MV-4-11 (cell line): ENCODE measurements at regions not wholly inside any gene's neighbourhood (a gene's known extent, or its start where the extent isn't known, plus 50 kb on each side); places are given as distances from the start of the nearest gene placed in this dataset.
"Not testable (repeated sequence)": the region's sequence is repeated elsewhere in the genome, so short reads cannot be mapped to it uniquely, and the experiment has no call there.

Experiments
- DNase-seq: peaks from one replicate; lab custom pipeline; 2025; lab: John Stamatoyannopoulos, UW

DNA sequence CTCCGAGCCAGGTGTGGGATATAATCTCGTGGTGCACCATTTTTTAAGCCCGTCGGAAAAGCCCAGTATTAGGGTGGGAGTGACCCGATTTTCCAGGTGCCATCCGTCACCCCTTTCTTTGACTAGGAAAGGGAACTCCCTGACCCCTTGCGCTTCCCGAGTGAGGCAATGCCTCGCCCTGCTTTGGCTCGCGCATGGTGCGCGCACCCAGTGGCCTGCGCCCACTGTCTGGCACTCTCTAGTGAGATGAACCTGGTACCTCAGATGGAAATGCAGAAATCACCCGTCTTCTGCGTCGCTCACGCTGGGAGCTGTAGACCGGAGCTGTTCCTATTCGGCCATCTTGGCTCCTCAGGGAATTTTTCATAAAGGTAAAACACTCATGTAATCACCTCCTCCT is 63.9 kb downstream of the RWDD3 start:
- not testable (repeated sequence) for DNase-seq

DNA sequence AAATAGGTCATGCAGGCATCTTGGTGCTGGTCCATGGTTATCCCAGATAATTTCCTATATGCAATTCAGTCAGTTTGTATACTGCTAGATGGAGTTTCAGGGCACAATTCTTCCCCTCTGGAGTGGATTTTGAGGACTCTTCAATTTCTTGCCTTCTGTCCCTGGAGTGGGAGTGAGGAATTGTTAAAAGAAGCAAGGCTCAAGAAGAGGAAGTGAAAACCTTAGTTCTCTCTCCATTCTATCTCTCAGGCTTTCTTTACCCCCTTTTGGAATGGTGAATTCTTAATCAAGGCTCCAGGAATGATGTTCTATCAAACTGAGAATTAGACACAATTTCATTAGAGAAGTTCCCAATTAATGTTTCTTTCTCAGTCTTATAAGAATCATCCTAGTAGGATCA is 67.1 kb downstream of the RWDD3 start:
- DNase-seq: no peak

DNA sequence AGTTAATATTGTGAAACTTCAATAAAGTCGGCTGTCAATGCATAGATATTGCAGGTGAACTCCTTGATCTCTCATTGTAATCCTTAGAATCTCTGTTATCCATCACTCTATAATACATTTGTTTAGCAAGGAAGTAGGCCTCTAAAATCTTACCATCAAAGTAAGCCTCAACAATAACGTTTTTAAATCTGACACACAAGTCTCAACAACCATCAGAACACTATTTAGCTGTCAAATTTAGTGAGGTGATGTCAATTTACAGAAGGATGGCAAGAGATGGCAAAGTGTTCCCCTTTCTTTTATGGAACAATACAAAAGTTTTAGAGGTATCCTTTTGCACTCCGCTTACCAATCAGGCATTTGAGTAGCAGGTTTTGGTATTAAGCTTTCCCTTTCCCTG is 67.6 kb downstream of the RWDD3 start:
- no peak for DNase-seq

DNA sequence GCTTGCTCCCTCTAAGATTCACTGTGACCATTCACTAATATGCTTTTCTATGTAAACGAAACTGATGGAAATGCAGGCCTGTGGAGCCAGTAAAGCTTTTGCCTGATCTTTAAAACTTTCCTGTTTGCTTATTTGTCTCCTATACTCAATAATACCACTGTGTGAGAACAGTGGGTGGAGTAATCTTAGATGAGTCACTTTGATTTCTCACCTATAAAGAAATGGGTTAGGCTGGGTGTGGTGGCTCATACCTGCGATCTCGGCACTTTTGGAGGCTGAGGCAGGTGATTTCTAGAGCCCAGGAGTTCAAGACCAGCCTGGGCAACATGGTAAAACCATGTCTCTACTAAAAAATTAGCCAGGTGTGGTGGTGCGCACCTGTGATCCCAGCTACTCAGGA is 70.8 kb downstream of the RWDD3 start:
- DNase-seq: no peak

DNA sequence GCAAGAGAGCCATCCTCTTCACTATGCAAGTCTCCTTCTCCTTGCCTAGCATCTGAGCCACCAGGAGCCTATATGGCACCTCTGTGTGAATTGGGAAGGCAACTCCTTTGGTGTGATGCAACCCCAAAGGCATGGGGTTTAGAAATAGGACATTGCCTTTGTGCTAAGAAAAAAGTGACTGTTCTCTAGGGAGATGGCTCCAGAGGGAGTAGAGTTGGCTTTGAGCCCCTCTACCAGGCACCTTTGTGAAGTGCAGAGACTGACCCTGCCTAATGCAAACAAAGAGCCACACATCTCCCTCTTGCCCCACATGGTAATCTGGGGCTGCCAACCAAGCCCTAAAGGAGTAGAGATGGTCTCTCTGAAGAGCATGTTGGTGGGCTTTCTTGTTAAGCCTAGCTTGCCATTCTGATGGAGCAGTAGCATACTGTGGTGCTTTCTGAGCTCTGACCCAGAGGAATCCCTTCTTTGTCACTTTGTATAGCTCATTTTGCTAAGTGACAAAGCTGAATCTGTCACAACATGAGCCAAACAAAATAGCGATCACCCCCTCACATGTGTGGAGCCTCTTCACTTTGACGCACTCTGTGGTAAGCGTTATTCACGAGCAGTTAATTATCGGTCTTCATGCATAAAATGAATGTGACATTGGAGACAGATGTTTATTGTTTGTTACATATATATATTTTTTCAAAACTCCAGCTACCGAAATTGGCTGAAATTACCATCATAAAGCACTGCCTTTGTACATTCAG is 74.4 kb downstream of the RWDD3 start:
- no peak for DNase-seq

DNA sequence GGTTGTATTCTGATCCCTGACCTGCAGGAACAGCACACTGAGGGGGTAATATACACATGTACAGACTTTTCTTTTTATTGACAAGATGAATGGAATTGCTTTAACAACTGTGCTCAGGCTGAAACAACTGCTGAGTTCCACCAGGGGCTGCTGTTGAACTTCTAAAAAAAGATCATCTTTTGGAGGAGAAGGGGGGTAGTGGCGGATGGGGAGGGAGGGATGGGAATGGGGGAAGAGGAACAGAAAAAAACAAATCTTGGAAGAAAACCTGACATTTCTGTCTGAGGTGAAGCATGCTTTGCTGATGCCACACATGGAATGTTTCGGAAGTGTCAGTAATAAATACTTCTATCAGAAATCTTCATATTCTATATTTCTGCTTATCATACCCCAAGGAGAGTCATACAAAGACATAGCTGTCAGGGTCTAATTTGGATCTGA is 75.0 kb downstream of the RWDD3 start:
- DNase-seq: no peak

DNA sequence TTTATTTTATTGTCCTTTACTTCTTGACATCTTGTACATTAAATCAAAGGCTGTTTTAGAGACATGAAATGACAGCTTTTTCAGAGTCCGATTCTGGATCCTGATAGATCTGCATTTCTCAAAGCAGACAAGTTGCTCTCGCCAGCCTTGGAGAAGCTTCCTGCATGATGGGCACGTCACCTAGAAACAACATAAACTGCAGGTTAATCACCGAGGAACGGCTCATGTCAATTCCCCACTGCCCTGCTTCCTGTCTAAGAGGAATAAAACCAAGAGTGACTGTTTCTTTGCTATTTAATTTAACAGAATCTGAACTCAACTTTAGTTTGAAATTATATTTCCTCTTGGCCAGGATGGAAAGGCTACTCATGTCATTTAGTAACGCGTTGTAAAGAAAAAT is 77.0 kb downstream of the RWDD3 start:
- no peak for DNase-seq

DNA sequence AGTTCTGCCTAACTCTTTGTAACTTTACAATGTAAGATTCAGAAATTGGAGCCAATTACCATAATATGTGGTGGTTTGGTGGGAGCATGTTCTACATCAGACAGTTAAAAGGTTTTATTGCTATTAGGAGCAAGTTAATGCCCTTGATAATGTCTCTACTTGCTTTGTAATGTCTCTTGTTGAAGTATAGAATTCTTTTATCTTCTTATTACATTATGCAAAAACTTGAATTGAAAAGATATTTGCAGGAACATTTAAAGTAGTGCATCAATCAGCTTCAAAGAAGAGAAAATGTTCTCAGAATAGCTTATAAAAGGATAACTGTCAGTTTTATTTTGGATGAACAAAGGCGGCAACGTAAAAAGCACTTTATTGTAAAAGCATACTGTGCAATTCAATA is 77.8 kb downstream of the RWDD3 start:
- DNase-seq: no peak

DNA sequence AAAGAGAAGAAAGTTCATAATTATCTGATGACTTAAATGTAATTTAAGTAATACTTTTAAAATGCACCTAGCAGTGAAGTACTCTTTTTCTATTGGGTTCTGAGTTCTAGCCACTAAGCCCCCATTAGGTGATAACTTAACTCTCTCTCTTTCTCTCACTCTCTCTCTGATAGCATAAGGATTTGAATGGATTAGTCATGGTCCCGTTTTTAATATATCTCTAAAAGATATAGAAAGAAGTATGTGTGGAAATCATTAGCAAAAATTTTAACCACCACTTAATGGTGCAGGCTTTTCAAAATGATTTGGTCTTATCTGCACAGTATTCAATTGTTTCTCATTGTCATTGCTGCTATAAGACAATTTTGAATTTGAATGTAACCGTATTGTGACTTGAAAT is 78.2 kb downstream of the RWDD3 start:
- no peak for DNase-seq

DNA sequence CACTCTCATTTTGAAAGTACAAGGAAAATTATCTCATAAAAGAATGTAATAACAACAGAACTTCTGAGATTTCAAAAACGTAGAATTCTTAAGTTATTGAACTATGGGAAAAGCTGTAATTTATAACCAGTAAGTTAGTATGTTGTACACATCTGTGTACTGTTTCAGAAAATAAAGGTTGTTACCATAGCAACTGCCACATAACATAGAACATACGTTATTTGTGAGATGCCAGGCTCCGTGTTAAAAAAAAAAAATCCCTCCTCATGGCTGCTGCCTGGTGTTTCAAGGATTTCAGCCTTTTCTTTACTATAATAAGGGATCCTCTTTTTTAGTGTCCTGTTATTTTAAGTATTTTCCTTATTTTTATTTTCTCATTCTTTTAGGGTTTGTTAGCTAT is 79.5 kb downstream of the RWDD3 start:
- DNase-seq: no peak

DNA sequence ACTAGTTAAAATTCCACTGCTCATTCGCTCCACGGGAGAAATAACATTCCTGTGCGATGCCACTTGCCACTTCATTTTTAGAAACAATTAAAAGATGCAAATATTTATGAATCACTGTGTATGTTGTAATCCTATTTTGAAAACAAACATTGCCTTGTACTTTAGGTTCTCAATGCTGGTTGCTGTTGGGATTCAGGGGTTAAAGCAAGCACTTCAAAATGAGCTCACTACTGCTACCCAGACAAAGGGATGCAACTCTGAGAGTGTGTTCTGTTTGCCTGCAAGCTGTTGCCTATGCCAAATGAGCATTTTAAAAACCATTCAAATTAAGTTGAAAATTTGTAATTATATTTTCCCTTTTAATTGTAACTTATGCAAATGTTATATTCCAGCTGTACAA is 87.5 kb downstream of the RWDD3 start:
- DNase-seq: no peak

DNA sequence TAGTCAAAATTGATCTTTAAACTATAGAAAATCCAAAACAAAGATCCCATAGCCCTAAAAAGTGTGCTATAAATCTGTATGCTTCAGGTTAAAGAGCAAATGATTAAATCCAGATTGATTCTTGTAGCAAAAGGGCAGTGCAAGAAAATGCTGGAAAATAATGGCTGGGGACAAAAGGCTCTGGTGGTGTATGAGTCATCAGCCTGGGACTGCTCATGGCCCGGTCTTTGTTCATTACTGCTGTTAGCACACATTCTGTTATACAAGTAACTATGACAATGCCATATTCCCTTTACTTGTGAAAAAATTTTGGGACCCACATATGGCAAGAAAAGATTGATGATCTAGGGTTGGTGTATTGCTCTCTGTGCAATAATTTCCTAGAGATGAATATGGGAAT is 89.1 kb downstream of the RWDD3 start:
- no peak for DNase-seq

DNA sequence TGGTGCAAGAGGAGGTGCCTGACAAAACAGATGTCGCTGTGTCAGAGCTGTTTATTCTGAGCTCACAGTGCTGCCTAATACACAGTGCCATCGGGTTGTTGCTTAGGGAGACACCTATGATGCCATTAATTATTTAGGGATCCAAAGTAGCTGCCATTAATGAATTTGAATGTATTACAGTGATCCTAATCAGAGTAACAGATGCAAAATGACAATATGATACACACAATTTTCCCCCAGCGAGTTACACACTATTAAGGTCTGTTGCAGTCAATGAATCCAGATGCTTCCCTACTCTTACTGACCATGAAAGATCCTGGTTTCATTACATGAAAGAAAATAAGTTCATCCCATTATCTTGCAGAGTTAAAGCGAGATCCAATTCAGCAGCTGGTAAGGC is 91.3 kb downstream of the RWDD3 start:
- DNase-seq: no peak

DNA sequence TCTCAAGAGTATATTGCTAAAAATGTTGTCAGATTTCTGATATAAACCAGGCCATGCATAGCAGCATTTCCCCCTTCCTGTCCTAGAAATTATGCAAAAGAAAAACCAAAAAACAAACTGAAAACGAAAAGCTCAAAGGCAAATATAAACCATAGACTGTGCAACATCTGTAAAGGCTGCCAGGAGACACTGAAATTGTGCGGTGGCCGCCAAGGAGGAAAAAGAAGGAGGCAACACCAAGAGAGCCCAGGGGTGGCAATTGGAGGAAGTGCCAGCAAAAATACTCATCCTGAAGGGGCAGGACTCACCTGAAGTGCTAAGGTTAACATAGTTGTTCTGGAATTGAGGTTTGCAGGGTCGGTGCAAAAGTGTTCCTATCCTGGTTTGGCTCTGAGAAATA is 92.0 kb downstream of the RWDD3 start:
- DNase-seq: no peak

DNA sequence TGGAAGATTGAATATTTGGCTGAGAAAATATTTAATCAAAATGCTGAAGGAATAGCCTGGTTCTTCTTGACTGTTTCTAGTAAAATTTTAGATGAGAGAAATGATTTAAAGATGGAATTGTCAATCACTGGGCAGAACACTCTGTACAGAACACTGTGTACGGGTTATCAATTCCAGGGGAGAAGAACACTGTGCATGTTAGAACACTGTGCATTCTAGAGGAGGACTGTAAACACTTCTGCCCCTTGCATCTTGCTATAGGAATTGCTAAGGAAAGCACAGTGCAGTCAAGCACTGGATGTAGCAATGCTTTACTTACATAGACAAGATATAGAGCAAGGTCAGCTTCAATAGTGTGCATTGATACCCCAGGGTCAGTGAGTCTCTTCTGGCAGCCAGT is 98.7 kb downstream of the RWDD3 start:
- DNase-seq: no peak

DNA sequence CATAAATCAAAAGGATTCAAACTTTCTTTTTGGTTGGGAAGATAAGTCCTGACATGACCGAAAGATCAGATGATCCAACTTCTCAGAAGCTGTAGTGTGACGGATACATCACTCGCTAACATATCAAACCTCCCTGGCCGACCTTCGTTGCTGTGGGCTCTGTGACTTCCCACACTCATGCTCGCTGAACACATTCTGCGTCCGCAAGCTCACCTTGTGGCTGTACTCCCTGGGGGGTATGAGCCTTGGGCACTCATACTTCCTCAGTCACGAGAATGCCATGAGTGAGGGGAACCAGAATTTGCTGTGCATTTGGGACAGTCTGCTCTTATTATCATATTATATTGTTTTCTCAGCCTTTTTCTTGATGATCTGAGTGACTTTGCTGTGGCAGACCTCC is 105.4 kb downstream of the RWDD3 start:
- DNase-seq: no peak

DNA sequence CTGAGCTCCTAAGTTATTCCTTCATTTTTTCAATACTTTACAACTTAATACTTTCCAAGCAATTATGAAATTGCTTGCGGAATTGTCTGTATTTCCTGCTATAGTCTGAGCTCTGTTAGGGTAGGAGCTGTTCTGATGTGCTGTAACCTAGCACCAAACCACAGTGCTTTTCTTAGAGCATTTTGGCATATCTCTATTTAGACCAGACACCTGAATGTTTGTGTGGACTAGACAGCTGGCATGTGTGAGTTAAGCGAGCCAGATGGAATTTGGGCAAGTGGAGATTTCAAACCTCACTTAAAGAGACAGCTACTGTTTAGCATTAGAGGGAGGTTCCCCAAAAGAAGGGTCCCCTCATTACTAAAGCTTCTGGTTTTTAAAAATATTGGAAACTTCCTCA is 106.1 kb downstream of the RWDD3 start:
- no peak for DNase-seq

DNA sequence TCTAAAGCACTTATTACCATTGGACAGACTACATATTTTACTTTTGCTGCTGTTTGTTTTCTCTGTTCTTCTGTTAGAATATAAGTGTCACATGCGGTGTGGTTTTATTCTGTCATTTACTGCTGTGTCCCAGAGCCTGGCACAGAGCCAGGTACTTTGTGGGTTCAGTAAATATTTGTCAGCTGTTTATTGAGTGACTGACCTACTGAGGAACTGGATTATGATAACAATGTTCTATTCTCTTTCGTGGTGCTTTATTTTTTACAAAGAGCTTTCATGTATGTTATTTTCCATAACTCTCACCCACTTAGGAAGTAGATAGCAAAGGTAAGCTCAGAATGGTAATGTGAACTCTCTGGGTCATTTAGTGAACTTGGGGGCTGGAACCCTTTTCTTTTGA is 118.8 kb downstream of the RWDD3 start:
- DNase-seq: no peak

DNA sequence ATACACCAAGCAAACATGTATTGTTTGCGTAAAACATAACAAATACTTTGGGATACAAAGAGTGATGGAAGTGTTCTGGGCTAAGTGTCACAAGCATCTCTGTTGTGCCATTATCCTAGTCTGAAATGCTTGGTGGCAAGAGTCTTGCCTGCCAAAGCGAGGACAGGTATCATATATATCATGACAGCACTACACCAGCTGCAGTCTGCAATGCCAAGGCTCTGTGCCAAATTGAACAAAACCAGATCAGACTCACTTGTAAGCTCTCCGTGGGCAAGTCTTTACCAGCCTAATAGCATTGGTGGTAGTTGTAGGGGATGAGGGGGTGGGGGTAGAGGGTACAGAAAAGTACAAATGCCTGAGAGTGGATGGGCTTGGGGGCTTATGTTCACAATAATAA is 119.2 kb downstream of the RWDD3 start:
- no peak for DNase-seq

DNA sequence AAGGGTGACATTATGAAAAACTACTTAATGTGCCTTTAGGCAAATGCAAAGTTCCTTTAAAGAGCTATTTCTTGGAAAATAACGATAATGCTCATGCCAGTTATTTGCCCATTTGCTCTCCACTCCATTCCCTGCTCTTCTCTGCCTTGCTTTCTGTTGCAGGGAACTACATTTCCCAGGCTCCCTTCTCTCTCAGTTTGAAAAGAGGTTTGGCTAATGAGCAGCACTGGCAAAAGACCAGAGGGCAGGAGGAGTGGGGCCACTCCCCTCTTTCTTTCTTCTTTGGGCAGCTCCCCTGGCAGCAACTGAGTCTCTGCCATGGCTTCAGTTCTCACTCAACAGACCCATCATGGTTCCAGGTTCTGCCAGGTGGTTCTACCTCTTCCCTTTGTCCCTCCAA is 130.5 kb downstream of the RWDD3 start:
- DNase-seq: no peak

DNA sequence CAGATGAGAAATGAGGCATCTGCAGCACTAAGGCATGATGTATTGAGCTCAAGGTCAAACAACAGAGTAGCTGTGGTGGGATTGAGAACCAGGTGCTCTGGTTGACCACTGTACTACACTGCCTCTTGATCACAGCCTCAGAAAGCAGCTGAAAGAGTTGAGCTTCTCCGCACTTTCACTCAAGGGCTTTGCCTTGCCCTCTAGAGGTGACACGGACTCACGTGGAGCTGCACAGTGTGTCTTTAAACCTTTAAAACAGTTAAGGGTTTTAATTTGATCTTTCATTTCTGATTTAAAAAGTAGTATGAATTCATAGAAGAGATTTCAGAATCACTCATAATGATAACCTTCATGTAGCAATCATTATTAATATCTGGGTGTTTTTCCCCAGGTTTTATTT is 132.5 kb downstream of the RWDD3 start:
- no peak for DNase-seq

DNA sequence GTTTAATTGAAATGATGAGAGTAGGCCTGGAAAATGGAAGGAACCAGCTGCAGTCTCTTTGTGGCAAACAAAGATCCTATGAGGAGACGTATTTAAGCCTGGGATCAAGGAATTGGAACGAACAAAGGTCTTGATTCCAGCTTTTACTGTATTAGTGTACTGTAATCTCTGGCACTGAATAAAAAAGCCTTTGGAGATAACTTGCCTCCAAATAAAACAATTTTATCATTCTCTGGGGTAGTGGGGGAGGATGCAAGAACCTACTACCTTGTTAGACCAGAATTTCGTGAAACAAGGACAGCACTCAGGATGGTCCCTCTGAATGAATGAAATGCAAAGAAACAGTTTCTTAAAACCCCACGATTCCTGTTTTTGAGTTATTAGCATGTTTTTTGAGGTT is 134.2 kb downstream of the RWDD3 start:
- DNase-seq: no peak

DNA sequence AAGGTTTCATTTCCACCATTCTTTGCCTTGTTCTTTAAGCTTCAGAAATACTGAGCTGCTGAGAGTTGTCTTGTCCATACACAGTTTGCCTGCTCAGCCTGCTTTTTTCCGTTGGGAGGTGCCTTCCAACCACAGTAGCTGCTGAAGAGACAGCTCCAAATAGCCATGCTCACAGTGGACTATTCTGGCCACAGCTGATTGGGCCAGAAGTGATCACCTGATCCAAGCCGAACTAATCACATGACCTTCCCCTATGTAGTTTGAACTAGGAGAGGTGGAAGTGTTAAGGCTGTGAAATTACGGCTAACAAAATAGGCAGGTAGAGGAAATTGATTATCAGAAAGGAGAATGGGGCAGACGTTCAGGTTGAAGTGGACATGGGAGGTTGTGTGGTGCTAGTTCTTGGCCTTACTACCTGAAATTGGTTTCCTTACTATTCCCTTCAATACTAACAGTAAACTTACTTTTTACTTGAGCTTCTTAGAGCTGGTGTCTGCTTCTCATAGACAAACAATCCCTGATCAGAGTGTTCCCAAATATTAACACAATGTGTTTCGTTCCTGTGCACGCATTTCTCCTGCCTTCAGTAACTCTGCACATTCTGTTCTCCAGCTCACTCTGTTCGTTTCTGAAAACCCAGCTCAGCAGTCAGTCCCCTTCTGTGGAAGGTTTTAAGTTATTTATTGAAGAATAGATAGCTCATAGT is 136.1 kb downstream of the RWDD3 start:
- no peak for DNase-seq
